GM12878 (cell line): ENCODE measurements at regions not wholly inside any gene's neighbourhood (a gene's known extent, or its start where the extent isn't known, plus 50 kb on each side); places are given as distances from the start of the nearest gene placed in this dataset.

ENCODE experiments used
- ATAC-seq: fragments of 200-7000 bp; cut with Tn5 transposase; 3 replicates; pipeline ENCODE4 v1.9.1; 2020; ENCODE audit warnings: mild to moderate bottlenecking, moderate library complexity
- BruUV-seq: library from RNA; stranded (reverse); fragments of 400-500 nt; replicated peaks from 2 replicates; lab custom pipeline; 2021; lab: Mats Ljungman, UMichigan
- CTCF ChIA-PET: fragments of 300-600 bp; sonication (Branson Sonifier 250); formaldehyde crosslinking; extraction: SDS; loops from one replicate; lab custom pipeline; 2021; ENCODE audit warnings: inconsistent platforms; lab: Yijun Ruan, JAX
- POLR2A ChIA-PET: fragments of 350-600 bp; formaldehyde crosslinking; extraction: SDS; loops from one replicate; lab custom pipeline; 2021; ENCODE audit warnings: inconsistent platforms; lab: Charles Lee
- RAD21 ChIA-PET: fragments of 300-600 bp; sonication (Branson Sonifier 250); formaldehyde crosslinking; loops from one replicate; lab custom pipeline; 2023; ENCODE audit warnings: antibody characterized with exemption; ENCODE audit not compliant: unreplicated experiment; lab: Charles Lee
- SMC1A ChIA-PET: fragments of 300-600 bp; sonication (Branson Sonifier 250); formaldehyde crosslinking; loops from one replicate; lab custom pipeline; 2023; ENCODE audit not compliant: unreplicated experiment, uncharacterized antibody; lab: Charles Lee
- DNase-seq: peaks from one replicate; pipeline ENCODE4 v3.0.0-alpha.2; 2011; ENCODE audit warnings: low read depth, low spot score
- FAIRE-seq: peaks from 3 replicates; lab custom pipeline; 2011; peaks lifted over from hg19 to GRCh38; lab: Jason Lieb, UNC
- H2AFZ ChIP-seq: 2 replicates; pipeline ENCODE4 v1.6.0; 2011; ENCODE audit warnings: low read depth, low read length, control low read depth; ENCODE audit not compliant: control insufficient read depth
- H3K27ac ChIP-seq: 2 replicates; pipeline ENCODE4 v1.5.1; 2011; ENCODE audit warnings: control low read depth; ENCODE audit not compliant: control insufficient read depth, insufficient read depth
- H3K27me3 ChIP-seq, 2 experiments: replicated peaks in 1 of 2; 2 replicates each; pipeline versions ENCODE4 v1.6.0 to v1.6.1; 2011; ENCODE audit warnings: low read length in 1 of 2; ENCODE audit not compliant: control insufficient read depth in 2 of 2, insufficient read depth in 2 of 2
- H3K36me3 ChIP-seq, 2 experiments: 2 replicates each; pipeline ENCODE4 v1.5.1; 2011; ENCODE audit warnings: low read length in 1 of 2; ENCODE audit not compliant: control insufficient read depth in 2 of 2, insufficient read depth in 2 of 2
- H3K4me1 ChIP-seq: 2 replicates; pipeline ENCODE4 v1.6.1; 2011; ENCODE audit warnings: mild to moderate bottlenecking, low read length, moderate library complexity, mixed read lengths; ENCODE audit not compliant: control insufficient read depth, insufficient read depth
- H3K4me2 ChIP-seq: 2 replicates; pipeline ENCODE4 v1.6.0; 2011; ENCODE audit warnings: control low read depth; ENCODE audit not compliant: control insufficient read depth, insufficient read depth
- H3K4me3 ChIP-seq: fragments of 200-600 bp; sonication (generic); 2 replicates; pipeline ENCODE4 v1.5.1; 2016
- H3K79me2 ChIP-seq: 2 replicates; pipeline ENCODE4 v1.6.0; 2011; ENCODE audit warnings: low read length; ENCODE audit not compliant: control insufficient read depth, insufficient read depth
- H3K9ac ChIP-seq: 2 replicates; pipeline ENCODE4 v1.8.0; 2011; ENCODE audit warnings: low read length, control low read depth, mixed read lengths; ENCODE audit not compliant: control insufficient read depth, insufficient read depth
- H3K9me3 ChIP-seq: replicated peaks from 3 replicates; pipeline ENCODE4 v1.5.1; 2011; ENCODE audit warnings: mild to moderate bottlenecking, low read length; ENCODE audit not compliant: control insufficient read depth, insufficient read depth
- H4K20me1 ChIP-seq: 2 replicates; pipeline ENCODE4 v1.6.0; 2011; ENCODE audit not compliant: control insufficient read depth, insufficient read depth
- BACH1 ChIP-seq: fragments of 450-650 bp; IDR thresholded peaks from 2 replicates; pipeline ENCODE4 v1.6.1; 2017; ENCODE audit warnings: mild to moderate bottlenecking, borderline replicate concordance
- BRCA1 ChIP-seq: IDR thresholded peaks from 2 replicates; pipeline ENCODE4 v1.6.1; 2011; ENCODE audit warnings: low read depth, low read length, improper control_type of control experiment
- CHD4 ChIP-seq: fragments of 200-600 bp; sonication (generic); IDR thresholded peaks from 2 replicates; pipeline ENCODE4 v1.6.1; 2016; ENCODE audit warnings: mild to moderate bottlenecking
- CREM ChIP-seq: IDR thresholded peaks from 2 replicates; pipeline ENCODE4 v1.6.1; 2014; ENCODE audit warnings: antibody characterized with exemption, low read depth
- HCFC1 ChIP-seq: fragments of 150-350 bp; IDR thresholded peaks from 2 replicates; pipeline ENCODE4 v1.6.1; 2014; ENCODE audit warnings: low read length
- HDGF ChIP-seq: fragments of 450-650 bp; IDR thresholded peaks from 2 replicates; pipeline ENCODE4 v1.6.1; 2016; ENCODE audit warnings: antibody characterized with exemption
- NFIC ChIP-seq: IDR thresholded peaks from 2 replicates; pipeline ENCODE4 v1.6.1; 2012; ENCODE audit warnings: low read depth, mild to moderate bottlenecking, inconsistent platforms, low read length, moderate library complexity
- PAX8 ChIP-seq: fragments of 450-650 bp; IDR thresholded peaks from 2 replicates; pipeline ENCODE4 v1.6.1; 2017; ENCODE audit warnings: mild to moderate bottlenecking, moderate library complexity
- RELA ChIP-seq: fragments of 450-650 bp; IDR thresholded peaks from 2 replicates; pipeline ENCODE4 v1.8.0; 2014; ENCODE audit warnings: borderline replicate concordance; ENCODE audit not compliant: partially characterized antibody
- YBX1 ChIP-seq: fragments of 450-650 bp; IDR thresholded peaks from 2 replicates; pipeline ENCODE4 v1.6.1; 2016; ENCODE audit warnings: antibody characterized with exemption
- ZSCAN29 ChIP-seq: fragments of 450-650 bp; IDR thresholded peaks from 2 replicates; pipeline ENCODE4 v1.6.1; 2017; ENCODE audit warnings: mild to moderate bottlenecking, moderate library complexity
- WGBS: methylation state at CpG from one replicate; pipeline ENCODE4 v1.1.6; 2016; ENCODE audit warnings: low lambda C conversion rate; ENCODE audit not compliant: insufficient replicate concordance, insufficient coverage; ENCODE audit errors: missing lambda C conversion rate; 5-methylcytosine and 5-hydroxymethylcytosine counted together
- in situ Hi-C: fragments of 300-500 bp; cut with MboI; formaldehyde crosslinking; loops from 9 replicates; pipeline ENCODE4 v1.14.3; 2018; ENCODE audit warnings: mixed read lengths
- intact Hi-C: fragments of 100-400 bp; cut with micrococcal nuclease; formaldehyde crosslinking; loops from one replicate; pipeline ENCODE4 v1.14.2; 2022; ENCODE audit not compliant: unreplicated experiment
- TF ChIP-seq, protein P1 (sequence below): fragments of 450-650 bp; IDR thresholded peaks from 2 replicates; pipeline ENCODE4 v1.6.1; 2017; ENCODE audit warnings: mild to moderate bottlenecking, moderate library complexity
- TF ChIP-seq, protein P2 (sequence below): fragments of 450-650 bp; IDR thresholded peaks from 2 replicates; pipeline ENCODE4 v1.6.1; 2018; ENCODE audit warnings: borderline replicate concordance, mild to moderate bottlenecking; ENCODE audit not compliant: partially characterized antibody
- TF ChIP-seq, protein P3 (sequence below): fragments of 450-650 bp; IDR thresholded peaks from 2 replicates; pipeline ENCODE4 v1.6.1; 2017; ENCODE audit warnings: antibody characterized with exemption, mild to moderate bottlenecking, moderate library complexity
- TF ChIP-seq, protein P4 (sequence below): IDR thresholded peaks from 2 replicates; pipeline ENCODE4 v1.6.1; 2011; ENCODE audit warnings: low read depth, low read length, improper control_type of control experiment, borderline replicate concordance

DNA sequence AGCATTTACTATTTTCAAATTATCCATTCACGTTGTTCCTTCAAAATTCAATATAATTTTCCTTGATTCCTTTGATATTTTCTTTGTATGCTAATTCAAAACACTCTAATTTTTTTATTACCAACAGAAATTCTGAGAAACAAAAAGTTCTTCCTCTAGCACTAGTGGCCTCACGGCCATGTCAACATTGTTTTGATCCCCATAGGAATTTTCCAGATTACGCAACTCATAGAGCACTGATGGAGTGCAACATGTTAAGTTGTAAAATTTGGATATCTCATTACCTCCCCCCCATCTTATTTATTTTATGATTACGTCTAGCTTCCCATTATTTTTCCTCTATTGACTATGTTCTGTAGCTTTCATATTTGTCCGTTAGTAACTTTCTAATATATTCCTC, 745.3 kb downstream of the TUSC7 start:
- intact Hi-C loops: no loop called here
- no TSS peak for BruUV-seq
- CTCF ChIA-PET: interaction anchor here (0.8 to 1.5 kb wide), 2 partner anchors 14 to 71 kb away, joined by 4 to 7 read pairs; no protein-coding TSS in a partner anchor
- ATAC-seq (no peak), DNase-seq (no peak), FAIRE-seq (no peak)
- no peaks in the 10 kb centered on the region for H3K4me1 ChIP-seq
- H3K27me3 ChIP-seq: peaks cover 0 to 4% of the 10 kb centered on the region in 2 experiments; a peak in 1 of 4 replicates
- no peak overlapping the region for H3K27ac ChIP-seq
- no peaks in the 10 kb centered on the region for H3K36me3 ChIP-seq
- no peak overlapping the region for H2AFZ ChIP-seq
- POLR2A ChIA-PET: interaction anchor here (1.2 kb wide), 1 partner anchor 34 kb away, joined by 3 read pairs; no protein-coding TSS in a partner anchor
- no peak overlapping the region for H3K9ac ChIP-seq
- no peak overlapping the region for H3K4me3 ChIP-seq
- no peaks in the 10 kb centered on the region for H3K9me3 ChIP-seq
- WGBS: 24% methylated on average over 5 of the region's 5 CpGs
- H3K79me2 ChIP-seq: no peaks in the 10 kb centered on the region
- in situ Hi-C loops: no loop called here
- RAD21 ChIA-PET: interaction anchor here (1.2 to 2.2 kb wide), 8 partner anchors 12 to 71 kb away, joined by 3 to 6 read pairs (median 4); no protein-coding TSS in a partner anchor
- SMC1A ChIA-PET: interaction anchor here (1.0 to 2.2 kb wide), 12 partner anchors 9 to 71 kb away, joined by 3 to 15 read pairs (median 4); no protein-coding TSS in a partner anchor
- no peak overlapping the region for H3K4me2 ChIP-seq
- no peaks in the 10 kb centered on the region for H4K20me1 ChIP-seq
- TF ChIP-seq ZSCAN29: no peak
- TF ChIP-seq PAX8: no peak
- TF ChIP-seq, protein P1, sequence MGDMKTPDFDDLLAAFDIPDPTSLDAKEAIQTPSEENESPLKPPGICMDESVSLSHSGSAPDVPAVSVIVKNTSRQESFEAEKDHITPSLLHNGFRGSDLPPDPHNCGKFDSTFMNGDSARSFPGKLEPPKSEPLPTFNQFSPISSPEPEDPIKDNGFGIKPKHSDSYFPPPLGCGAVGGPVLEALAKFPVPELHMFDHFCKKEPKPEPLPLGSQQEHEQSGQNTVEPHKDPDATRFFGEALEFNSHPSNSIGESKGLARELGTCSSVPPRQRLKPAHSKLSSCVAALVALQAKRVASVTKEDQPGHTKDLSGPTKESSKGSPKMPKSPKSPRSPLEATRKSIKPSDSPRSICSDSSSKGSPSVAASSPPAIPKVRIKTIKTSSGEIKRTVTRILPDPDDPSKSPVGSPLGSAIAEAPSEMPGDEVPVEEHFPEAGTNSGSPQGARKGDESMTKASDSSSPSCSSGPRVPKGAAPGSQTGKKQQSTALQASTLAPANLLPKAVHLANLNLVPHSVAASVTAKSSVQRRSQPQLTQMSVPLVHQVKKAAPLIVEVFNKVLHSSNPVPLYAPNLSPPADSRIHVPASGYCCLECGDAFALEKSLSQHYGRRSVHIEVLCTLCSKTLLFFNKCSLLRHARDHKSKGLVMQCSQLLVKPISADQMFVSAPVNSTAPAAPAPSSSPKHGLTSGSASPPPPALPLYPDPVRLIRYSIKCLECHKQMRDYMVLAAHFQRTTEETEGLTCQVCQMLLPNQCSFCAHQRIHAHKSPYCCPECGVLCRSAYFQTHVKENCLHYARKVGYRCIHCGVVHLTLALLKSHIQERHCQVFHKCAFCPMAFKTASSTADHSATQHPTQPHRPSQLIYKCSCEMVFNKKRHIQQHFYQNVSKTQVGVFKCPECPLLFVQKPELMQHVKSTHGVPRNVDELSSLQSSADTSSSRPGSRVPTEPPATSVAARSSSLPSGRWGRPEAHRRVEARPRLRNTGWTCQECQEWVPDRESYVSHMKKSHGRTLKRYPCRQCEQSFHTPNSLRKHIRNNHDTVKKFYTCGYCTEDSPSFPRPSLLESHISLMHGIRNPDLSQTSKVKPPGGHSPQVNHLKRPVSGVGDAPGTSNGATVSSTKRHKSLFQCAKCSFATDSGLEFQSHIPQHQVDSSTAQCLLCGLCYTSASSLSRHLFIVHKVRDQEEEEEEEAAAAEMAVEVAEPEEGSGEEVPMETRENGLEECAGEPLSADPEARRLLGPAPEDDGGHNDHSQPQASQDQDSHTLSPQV: no peak
- no peak for TF ChIP-seq NFIC
- no peak for TF ChIP-seq HCFC1
- TF ChIP-seq HDGF: no peak
- TF ChIP-seq BRCA1: no peak
- TF ChIP-seq, protein P2, sequence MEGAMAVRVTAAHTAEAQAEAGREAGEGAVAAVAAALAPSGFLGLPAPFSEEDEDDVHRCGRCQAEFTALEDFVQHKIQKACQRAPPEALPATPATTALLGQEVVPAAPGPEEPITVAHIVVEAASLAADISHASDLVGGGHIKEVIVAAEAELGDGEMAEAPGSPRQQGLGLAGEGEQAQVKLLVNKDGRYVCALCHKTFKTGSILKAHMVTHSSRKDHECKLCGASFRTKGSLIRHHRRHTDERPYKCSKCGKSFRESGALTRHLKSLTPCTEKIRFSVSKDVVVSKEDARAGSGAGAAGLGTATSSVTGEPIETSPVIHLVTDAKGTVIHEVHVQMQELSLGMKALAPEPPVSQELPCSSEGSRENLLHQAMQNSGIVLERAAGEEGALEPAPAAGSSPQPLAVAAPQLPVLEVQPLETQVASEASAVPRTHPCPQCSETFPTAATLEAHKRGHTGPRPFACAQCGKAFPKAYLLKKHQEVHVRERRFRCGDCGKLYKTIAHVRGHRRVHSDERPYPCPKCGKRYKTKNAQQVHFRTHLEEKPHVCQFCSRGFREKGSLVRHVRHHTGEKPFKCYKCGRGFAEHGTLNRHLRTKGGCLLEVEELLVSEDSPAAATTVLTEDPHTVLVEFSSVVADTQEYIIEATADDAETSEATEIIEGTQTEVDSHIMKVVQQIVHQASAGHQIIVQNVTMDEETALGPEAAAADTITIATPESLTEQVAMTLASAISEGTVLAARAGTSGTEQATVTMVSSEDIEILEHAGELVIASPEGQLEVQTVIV: no peak
- TF ChIP-seq, protein P3, sequence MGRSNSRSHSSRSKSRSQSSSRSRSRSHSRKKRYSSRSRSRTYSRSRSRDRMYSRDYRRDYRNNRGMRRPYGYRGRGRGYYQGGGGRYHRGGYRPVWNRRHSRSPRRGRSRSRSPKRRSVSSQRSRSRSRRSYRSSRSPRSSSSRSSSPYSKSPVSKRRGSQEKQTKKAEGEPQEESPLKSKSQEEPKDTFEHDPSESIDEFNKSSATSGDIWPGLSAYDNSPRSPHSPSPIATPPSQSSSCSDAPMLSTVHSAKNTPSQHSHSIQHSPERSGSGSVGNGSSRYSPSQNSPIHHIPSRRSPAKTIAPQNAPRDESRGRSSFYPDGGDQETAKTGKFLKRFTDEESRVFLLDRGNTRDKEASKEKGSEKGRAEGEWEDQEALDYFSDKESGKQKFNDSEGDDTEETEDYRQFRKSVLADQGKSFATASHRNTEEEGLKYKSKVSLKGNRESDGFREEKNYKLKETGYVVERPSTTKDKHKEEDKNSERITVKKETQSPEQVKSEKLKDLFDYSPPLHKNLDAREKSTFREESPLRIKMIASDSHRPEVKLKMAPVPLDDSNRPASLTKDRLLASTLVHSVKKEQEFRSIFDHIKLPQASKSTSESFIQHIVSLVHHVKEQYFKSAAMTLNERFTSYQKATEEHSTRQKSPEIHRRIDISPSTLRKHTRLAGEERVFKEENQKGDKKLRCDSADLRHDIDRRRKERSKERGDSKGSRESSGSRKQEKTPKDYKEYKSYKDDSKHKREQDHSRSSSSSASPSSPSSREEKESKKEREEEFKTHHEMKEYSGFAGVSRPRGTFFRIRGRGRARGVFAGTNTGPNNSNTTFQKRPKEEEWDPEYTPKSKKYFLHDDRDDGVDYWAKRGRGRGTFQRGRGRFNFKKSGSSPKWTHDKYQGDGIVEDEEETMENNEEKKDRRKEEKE: no peak
- TF ChIP-seq CHD4: no peak
- TF ChIP-seq YBX1: no peak
- TF ChIP-seq, protein P4, sequence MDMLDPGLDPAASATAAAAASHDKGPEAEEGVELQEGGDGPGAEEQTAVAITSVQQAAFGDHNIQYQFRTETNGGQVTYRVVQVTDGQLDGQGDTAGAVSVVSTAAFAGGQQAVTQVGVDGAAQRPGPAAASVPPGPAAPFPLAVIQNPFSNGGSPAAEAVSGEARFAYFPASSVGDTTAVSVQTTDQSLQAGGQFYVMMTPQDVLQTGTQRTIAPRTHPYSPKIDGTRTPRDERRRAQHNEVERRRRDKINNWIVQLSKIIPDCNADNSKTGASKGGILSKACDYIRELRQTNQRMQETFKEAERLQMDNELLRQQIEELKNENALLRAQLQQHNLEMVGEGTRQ: no peak
- TF ChIP-seq BACH1: no peak
- no peak for TF ChIP-seq CREM
- TF ChIP-seq RELA: no peak
